T-helper 2 cell (primary cell): ENCODE measurements at regions not wholly inside any gene's neighbourhood (a gene's known extent, or its start where the extent isn't known, plus 50 kb on each side); places are given as distances from the start of the nearest gene placed in this dataset.
"Not testable (repeated sequence)": the region's sequence is repeated elsewhere in the genome, so short reads cannot be mapped to it uniquely, and the experiment has no call there.

Experiments
- DNase-seq, 5 experiments: peaks; one replicate each; pipeline versions ENCODE4 v3.0.0 to v3.0.0-alpha.2; 2012 to 2022

- no peak for DNase-seq
These were observed 2604.0 kb downstream of the PCDH9 start for GRCh38 chr13:64626105-64626504.

- no peak for DNase-seq
These were observed 2612.9 kb downstream of the PCDH9 start for GRCh38 chr13:64617231-64617630.

- no peak for DNase-seq
These were observed 2638.2 kb downstream of the PCDH9 start for GRCh38 chr13:64591971-64592370.

- DNase-seq: no peak
These were observed 2650.8 kb downstream of the PCDH9 start for GRCh38 chr13:64579331-64579730.

GRCh38 chr13:64568748-64569147 lies 2661.4 kb downstream of the PCDH9 start:
- DNase-seq: no peak

GRCh38 chr13:64558031-64558430 lies 2672.1 kb downstream of the PCDH9 start:
- DNase-seq: not testable (repeated sequence)

GRCh38 chr13:64556376-64556775 lies 2673.8 kb downstream of the PCDH9 start:
- no peak for DNase-seq

- DNase-seq: no peak
These were observed 2676.6 kb downstream of the PCDH9 start for GRCh38 chr13:64553411-64554129.

- no peak for DNase-seq
These were observed 2678.4 kb downstream of the PCDH9 start for GRCh38 chr13:64551755-64552154.

- DNase-seq: no peak
These were observed 2683.8 kb downstream of the PCDH9 start for GRCh38 chr13:64546371-64546770.

- no peak for DNase-seq
These were observed 2689.2 kb downstream of the PCDH9 start for GRCh38 chr13:64540976-64541375.

- DNase-seq: no peak
These were observed 2689.7 kb downstream of the PCDH9 start for GRCh38 chr13:64540468-64540867.

- DNase-seq: no peak
These were observed 2691.4 kb downstream of the PCDH9 start for GRCh38 chr13:64538711-64539110.

GRCh38 chr13:64534302-64534701 lies 2695.8 kb downstream of the PCDH9 start:
- no peak for DNase-seq

GRCh38 chr13:64531400-64531799 lies 2698.7 kb downstream of the PCDH9 start:
- no peak for DNase-seq

- no peak for DNase-seq
These were observed 2700.2 kb downstream of the PCDH9 start for GRCh38 chr13:64529874-64530485.

GRCh38 chr13:64528838-64529237 lies 2701.3 kb downstream of the PCDH9 start:
- no peak for DNase-seq

- no peak for DNase-seq
These were observed 2702.6 kb downstream of the PCDH9 start for GRCh38 chr13:64527561-64527960.

GRCh38 chr13:64525687-64526086 lies 2704.4 kb downstream of the PCDH9 start:
- DNase-seq: no peak

- DNase-seq: no peak
These were observed 2719.4 kb downstream of the PCDH9 start for GRCh38 chr13:64510747-64511146.

- no peak for DNase-seq
These were observed 2723.9 kb downstream of the PCDH9 start for GRCh38 chr13:64506246-64506645.

- DNase-seq: no peak
These were observed 2724.7 kb downstream of the PCDH9 start for GRCh38 chr13:64505336-64505910.

GRCh38 chr13:64488731-64489130 lies 2741.4 kb downstream of the PCDH9 start:
- no peak for DNase-seq

GRCh38 chr13:64482373-64482772 lies 2747.8 kb downstream of the PCDH9 start:
- DNase-seq: no peak
